Nephron progenitor cell (in vitro differentiated cells): ENCODE measurements at regions not wholly inside any gene's neighbourhood (a gene's known extent, or its start where the extent isn't known, plus 50 kb on each side); places are given as distances from the start of the nearest gene placed in this dataset.

Experiments used
- DNase-seq: peaks from one replicate; pipeline ENCODE4 v3.0.0; 2021
- H3K27ac Mint-ChIP-seq: 2 replicates; pipeline ENCODE4 v1.8.0; 2021; ENCODE audit warnings: mild to moderate bottlenecking, moderate library complexity, mixed read lengths
- H3K27me3 Mint-ChIP-seq: 2 replicates; pipeline ENCODE4 v1.8.0; 2021; ENCODE audit warnings: mild to moderate bottlenecking, low read depth, mixed read lengths; ENCODE audit not compliant: poor library complexity
- H3K36me3 Mint-ChIP-seq: 2 replicates; pipeline ENCODE4 v1.8.0; 2021; ENCODE audit warnings: low read depth, mixed read lengths
- H3K4me1 Mint-ChIP-seq: 2 replicates; pipeline ENCODE4 v1.8.0; 2021; ENCODE audit warnings: mixed read lengths
- H3K4me3 Mint-ChIP-seq: 2 replicates; pipeline ENCODE4 v1.8.0; 2021; ENCODE audit warnings: mild to moderate bottlenecking, moderate library complexity, mixed read lengths
- H3K9me3 Mint-ChIP-seq: 2 replicates; pipeline ENCODE4 v1.8.0; 2021; ENCODE audit warnings: mild to moderate bottlenecking, moderate library complexity, mixed read lengths
- TF ChIP-seq, protein P1 (sequence below): fragments of 200-600 bp; sonication (generic); IDR thresholded peaks from 2 replicates; pipeline ENCODE4 v1.5.0; 2021; ENCODE audit warnings: antibody characterized with exemption

DNA sequence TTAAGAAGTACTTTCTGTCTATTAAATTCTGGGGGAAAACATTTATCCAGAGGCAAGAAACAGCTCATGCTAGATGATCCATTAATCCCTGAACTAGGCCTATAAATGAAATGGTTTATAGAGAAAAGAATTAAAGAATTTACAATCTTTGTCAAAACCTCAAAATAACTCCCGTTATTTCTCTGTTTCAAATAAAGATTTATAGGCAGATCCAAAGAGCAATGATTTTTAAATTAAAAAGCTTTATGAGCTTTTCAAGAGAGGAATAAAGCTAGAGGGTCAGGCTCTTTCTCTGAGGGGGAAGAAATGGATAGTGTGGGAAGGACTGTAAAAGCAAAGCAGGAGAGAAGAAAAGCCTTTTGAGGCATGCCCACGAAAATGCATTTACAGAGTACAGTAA is 82.5 kb upstream of the OGFRL1 start:
- TF ChIP-seq, protein P1, sequence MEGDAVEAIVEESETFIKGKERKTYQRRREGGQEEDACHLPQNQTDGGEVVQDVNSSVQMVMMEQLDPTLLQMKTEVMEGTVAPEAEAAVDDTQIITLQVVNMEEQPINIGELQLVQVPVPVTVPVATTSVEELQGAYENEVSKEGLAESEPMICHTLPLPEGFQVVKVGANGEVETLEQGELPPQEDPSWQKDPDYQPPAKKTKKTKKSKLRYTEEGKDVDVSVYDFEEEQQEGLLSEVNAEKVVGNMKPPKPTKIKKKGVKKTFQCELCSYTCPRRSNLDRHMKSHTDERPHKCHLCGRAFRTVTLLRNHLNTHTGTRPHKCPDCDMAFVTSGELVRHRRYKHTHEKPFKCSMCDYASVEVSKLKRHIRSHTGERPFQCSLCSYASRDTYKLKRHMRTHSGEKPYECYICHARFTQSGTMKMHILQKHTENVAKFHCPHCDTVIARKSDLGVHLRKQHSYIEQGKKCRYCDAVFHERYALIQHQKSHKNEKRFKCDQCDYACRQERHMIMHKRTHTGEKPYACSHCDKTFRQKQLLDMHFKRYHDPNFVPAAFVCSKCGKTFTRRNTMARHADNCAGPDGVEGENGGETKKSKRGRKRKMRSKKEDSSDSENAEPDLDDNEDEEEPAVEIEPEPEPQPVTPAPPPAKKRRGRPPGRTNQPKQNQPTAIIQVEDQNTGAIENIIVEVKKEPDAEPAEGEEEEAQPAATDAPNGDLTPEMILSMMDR, result no peak
- Mint-ChIP-seq H3K27ac (no peak overlapping the region), H3K27me3 (no peaks in the 10 kb centered on the region), H3K9me3 (no peaks in the 10 kb centered on the region), H3K4me3 (no peak overlapping the region), H3K36me3 (no peaks in the 10 kb centered on the region), H3K4me1 (peaks cover 5% of the 10 kb centered on the region)
- no peak for DNase-seq

DNA sequence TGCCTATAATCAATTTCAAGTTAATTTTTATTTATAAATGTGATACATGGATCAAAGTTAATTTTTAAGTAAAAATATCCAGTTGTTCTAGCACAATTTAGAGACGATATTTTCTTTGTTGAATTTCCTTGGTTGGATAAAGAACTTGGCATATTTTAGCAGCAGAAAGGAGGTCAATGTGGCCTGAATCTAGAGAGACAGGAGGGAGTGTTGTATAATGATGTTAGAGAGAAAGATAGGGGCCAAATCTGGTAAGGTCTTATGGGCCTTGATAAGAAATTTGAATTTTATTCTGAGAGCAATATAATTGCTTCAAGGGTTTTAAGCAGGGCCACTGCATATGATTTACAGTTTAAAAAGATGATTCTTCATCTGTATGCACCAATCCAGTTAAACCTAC is 79.4 kb upstream of the OGFRL1 start:
- TF ChIP-seq, protein P1, result no peak
- H3K36me3 Mint-ChIP-seq, result no peaks in the 10 kb centered on the region
- no peaks in the 10 kb centered on the region for H3K27me3 Mint-ChIP-seq
- H3K27ac Mint-ChIP-seq, result no peak overlapping the region
- H3K4me1 Mint-ChIP-seq, result peaks cover 5% of the 10 kb centered on the region
- no peak overlapping the region for H3K4me3 Mint-ChIP-seq
- H3K9me3 Mint-ChIP-seq, result no peaks in the 10 kb centered on the region
- DNase-seq, result no peak

DNA sequence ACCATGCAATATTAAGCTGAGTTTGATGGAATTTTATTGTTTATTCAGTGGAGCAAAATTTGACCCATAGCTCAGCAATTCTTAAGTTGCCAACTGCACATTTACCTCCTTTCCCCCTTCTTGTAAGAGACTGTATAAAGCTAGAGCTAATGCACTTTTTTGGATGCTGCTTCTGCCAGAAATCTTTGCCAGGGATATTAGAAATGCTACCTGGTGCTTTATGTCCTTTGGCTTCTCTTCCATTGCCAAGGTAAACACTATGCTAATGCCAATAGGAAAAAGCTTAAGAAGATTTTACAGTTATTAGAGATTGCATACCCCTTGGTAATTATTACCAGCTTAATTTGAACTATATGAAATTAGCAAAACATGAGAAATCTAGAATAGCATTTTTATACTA is 79.0 kb upstream of the OGFRL1 start:
- Mint-ChIP-seq H3K27me3 (no peaks in the 10 kb centered on the region), H3K27ac (no peak overlapping the region), H3K36me3 (no peaks in the 10 kb centered on the region), H3K4me3 (no peak overlapping the region), H3K9me3 (no peaks in the 10 kb centered on the region), H3K4me1 (peaks cover 4% of the 10 kb centered on the region)
- no peak for DNase-seq
- TF ChIP-seq, protein P1, result no peak

DNA sequence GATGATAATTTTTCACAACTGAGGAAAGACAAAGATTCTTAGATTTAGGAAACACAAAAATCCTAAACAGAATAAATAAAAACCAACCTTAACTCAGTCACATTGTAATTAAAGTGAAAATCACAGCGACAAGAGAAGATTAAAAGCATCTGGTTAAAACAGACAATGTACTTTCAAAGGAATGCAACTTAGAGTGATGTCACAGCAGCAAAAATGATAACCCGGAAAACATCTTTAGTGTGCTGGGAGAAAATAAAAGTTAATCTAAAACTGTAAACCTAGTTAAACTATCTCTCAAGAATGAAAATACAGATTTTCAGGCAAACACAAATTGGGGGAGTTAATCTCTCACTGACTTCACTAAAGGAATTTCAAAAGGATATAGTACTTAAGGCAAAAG is 76.8 kb upstream of the OGFRL1 start:
- TF ChIP-seq, protein P1, result no peak
- H3K4me1 Mint-ChIP-seq, result no peaks in the 10 kb centered on the region
- H3K9me3 Mint-ChIP-seq, result no peaks in the 10 kb centered on the region
- no peaks in the 10 kb centered on the region for H3K27me3 Mint-ChIP-seq
- no peak for DNase-seq
- H3K36me3 Mint-ChIP-seq, result no peaks in the 10 kb centered on the region
- H3K4me3 Mint-ChIP-seq, result no peak overlapping the region
- H3K27ac Mint-ChIP-seq, result no peak overlapping the region

DNA sequence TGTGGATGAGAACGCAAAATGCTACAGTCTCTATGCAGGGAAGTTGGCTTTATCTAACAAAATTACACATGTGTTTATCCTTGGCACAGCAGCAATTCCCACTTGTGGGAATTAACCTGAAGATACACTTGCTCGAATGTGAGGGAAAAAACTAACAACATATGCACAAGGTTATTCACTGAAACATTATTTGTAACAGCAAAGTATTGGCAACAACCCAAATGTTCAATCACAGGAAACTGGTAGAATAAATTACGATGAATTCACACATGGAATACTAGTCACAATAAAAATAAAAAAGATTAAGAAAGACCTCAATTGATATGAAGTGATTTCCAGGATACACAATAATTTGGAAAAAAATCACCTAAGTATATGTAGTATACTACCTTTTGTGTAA is 68.1 kb upstream of the OGFRL1 start:
- Mint-ChIP-seq H3K27ac (no peak overlapping the region), H3K27me3 (peaks cover 2% of the 10 kb centered on the region), H3K4me1 (no peaks in the 10 kb centered on the region), H3K4me3 (no peak overlapping the region), H3K36me3 (no peaks in the 10 kb centered on the region), H3K9me3 (no peaks in the 10 kb centered on the region)
- no peak for DNase-seq
- TF ChIP-seq, protein P1, result no peak

DNA sequence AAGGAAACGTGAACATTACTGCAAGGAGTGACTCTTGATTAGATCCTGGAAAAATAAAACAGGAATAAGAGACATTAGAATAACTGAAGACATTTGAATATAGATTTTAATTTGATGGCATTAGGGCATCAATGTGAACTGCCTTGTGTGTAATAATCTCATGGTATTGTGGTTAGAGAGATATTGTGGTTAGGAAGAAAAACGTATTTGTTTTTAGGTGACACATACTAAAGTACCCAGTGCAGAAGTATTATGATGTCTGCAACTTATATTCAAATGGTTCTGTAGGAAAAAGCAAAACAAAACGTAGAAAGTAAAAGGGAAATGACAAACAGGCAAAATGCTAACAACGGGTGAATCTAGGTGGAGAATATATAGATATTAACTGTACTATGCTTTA is 65.9 kb upstream of the OGFRL1 start:
- TF ChIP-seq, protein P1, result no peak
- H3K27ac Mint-ChIP-seq, result no peak overlapping the region
- H3K9me3 Mint-ChIP-seq, result no peaks in the 10 kb centered on the region
- peaks cover 7% of the 10 kb centered on the region for H3K27me3 Mint-ChIP-seq
- no peak for DNase-seq
- no peaks in the 10 kb centered on the region for H3K4me1 Mint-ChIP-seq
- H3K4me3 Mint-ChIP-seq, result no peak overlapping the region
- no peaks in the 10 kb centered on the region for H3K36me3 Mint-ChIP-seq
